ENCODE measurements at regions not wholly inside any gene's neighbourhood (a gene's known extent, or its start where the extent isn't known, plus 50 kb on each side); places are given as distances from the start of the nearest gene placed in this dataset.
"Not testable (repeated sequence)": the region's sequence is repeated elsewhere in the genome, so short reads cannot be mapped to it uniquely, and the experiment has no call there.

DNA sequence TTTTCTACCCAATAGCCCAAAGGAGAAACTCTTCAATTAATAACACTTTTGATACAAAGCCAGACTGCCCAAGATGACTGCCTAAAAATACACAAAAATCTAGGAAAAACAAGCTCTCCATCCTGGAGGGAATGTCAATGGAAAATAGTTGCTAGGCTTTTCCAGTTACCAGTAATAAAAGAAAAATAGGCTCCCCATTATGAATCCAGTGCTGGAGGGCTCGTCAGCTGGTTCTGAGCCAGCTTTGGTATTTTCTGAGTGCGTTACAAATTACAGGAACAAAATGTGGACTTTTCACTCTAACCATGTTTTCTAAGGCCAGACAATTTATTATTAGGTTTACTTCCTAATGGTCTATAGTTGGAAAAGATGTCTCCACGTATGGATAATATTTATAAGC is 414.5 kb downstream of the ACTL7B start:
- no peak for ATAC-seq

DNA sequence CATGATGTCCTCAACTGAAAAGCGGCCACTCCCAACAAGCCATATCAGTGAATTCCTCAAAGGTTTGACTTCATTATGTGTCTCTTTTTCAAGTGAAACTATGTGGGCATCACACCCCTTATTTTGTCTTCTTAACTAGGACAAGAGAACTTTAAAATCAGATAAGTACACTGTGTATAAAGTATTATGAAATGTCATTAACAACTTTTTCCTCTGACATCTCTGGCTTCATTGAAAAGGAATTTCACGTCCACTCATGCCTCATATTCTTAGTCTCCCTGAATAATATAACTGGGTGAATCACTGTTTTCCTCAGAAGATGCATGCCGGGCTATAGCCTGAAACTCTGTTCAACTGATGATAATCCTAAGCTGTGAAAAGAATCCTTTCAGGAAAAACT is 415.8 kb downstream of the ACTL7B start:
- no peak for ATAC-seq

DNA sequence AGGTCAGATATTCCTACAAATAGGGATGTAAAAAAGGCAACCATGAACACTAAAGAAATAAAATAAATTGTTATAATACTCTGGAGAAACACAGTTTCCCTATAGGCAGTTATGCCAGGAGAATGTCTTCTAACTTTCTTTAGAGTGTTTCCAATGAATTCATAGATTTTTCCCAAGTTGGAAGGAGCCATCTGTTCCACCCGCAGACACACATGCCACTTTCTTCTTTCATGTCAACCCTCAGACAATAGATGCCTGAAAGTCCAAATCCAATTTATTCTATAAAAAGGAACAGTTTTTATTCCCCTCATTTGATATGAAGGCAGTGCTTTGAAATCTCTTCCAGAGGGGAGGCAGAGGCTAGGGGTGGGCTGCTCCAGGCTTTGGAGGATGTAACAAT is 418.1 kb downstream of the ACTL7B start:
- no peak for ATAC-seq

DNA sequence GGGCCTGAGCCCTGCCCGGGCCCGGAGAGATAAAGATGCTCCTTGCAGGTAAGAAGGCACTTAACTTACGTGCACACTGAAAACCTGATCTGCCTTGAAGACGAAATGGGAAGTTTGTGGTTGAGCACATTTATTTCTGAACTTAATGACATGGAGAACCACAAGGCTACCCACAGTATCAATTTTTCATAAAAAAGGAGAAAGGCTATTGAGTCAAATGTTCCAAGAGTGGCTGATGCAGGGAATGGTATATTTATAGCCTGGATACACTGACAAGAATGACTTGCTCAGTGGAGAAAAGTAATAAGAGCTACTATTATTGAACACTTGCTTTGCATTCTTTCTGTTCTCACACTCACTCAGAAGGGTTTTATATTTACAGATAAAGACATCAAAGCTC is 419.3 kb downstream of the ACTL7B start:
- no peak for ATAC-seq

DNA sequence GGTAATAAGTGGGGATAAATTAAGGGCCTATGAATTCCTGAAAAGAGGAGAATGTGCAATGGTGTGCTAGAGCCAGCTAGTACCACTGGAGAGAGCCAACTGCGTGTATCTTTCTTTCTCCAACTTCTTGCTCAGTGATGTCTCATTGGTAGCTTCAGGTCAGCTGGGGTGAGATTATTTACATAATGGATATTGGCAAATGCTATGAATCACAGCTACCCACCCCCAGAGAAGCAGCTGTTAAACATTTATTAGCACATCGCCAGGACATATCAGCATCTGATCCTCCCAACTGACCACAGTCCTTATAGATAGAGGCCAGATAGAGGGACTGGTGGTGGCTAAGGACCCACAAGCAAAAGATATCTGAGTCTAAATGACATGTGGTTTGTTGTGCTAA is 421.3 kb downstream of the ACTL7B start:
- no peak for ATAC-seq

DNA sequence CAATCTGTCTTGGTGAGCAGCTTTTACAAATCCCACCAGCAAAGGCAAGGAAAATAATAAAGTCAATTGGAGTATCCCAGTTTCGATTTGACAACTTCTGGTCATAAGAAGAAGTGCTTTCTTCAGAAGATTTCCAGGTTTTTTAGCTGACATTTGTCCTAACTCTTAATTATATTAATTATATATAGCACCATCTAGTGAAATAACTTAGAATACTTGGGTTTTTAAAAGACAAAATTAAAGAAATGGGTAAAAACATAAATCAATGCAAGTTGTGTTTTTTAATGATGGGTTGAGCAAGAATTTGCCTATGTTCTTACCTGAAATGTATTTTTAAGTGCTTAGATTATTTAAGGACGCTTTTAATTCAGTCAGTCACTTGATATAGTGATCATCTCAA is 421.8 kb downstream of the ACTL7B start:
- no peak for ATAC-seq

DNA sequence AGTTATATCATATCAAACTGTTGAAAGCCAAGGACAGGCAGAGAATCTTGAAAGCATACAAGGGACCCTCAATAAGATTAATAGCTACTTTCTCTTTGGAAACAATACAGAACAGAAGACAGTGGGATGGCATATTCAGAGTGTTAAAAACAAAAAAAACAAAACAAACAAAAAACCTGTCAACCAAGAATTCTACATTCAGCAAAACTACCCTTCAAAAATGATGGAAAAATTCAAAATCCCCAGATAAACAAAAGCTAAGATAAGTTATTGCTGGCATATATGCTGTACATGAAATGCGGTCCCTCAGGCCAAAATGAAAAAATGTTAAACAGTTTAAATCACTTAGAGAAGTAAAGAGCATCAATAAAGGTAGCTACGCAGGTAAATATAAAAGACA is 425.1 kb downstream of the ACTL7B start:
- no peak for ATAC-seq

DNA sequence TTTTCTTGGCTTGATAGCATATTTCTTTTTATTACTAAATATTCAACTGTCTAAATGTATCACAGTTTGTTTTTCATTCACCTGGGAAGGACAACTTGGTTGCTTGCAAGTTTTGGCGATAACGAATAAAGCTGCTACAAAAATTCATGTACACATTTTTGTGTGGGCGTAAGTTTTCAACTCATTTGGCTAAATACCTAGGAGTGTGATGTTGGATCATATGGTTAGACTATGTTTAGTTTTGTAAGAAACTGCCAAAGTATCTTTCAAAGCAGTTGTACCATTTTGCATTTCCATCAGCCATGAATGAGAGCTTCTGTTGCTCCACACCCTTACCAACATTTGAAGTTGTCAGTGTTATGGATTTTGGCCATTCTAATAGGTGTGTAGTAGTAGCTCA is 428.0 kb downstream of the ACTL7B start:
- no peak for ATAC-seq

DNA sequence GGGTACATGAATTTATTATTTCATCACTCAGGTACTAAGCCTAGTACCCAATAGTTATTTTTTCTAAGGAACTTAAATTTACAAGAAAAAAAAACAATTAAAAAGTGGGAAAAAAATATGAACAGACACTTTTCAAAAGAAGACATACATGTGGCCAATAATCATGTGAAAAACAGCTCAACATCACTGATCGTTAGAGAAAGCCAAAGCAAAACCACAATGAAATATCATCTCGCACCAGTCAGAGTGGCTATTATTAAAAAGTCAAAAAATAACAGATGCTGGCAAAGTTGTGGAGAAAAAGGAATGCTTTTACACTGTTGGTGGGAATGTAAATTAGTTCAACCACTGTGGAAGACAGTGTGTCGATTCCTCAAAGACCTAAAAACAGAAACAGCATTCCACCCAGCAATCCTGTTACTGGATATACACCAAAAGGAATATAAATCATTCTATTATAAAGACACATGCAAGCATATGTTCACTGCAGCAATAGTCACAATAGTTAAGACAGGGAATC is 429.3 kb downstream of the ACTL7B start:
- not testable (repeated sequence) for ATAC-seq

DNA sequence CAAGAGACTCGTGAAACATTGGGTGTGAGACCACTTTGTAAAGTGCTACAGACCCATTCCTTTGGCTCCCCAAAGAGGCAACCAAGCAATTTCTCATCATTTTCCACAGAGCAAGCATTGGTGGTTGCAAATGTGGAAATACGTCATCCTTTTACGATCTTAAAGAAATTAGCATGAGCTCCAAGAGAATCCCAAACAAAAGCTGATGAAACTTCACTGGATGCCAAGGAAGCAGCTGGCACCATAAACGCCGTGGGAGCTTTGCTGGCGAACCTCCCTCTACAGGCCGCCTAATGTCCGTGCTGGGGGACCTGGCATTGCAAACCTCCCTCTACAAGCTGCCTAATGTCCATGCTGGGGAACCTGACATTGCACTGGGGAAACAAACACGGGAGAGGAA is 432.4 kb downstream of the ACTL7B start:
- no peak for ATAC-seq

DNA sequence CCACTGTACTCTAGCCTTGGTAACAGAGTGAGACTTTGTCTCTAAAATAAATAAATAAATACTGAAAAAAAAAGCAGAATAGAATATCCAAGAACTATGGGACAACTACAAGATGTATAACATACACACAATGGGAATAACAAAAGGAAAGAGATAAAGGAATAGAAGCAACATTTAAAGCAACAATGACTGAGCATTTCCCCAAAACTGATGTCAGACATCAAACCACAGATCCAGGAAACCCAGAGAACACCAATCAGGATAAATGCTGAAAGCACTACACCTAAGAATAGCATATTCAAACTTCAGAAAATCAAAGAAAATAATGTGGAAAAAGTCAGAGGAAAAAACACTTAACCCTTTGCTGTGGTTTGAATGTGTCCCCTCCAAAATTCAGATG is 436.4 kb downstream of the ACTL7B start:
- no peak for ATAC-seq

DNA sequence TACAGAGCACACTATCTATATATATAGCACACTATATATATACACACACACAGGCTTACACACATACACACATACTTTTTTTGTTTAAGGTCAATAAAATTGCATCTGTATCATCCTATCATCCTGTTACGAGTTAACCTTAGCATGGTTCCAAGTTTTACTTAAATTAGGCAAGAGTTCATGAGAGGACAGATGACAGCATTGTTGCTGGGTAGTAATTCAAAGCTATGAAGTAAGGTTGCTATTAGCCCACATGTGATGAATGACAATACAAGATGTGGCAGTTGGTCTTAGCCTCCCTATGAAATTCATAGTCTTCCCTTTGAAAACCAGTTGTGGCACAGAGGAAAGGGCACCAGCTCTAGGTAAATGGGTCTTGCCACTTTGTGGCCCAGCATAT is 438.1 kb downstream of the ACTL7B start:
- no peak for ATAC-seq

DNA sequence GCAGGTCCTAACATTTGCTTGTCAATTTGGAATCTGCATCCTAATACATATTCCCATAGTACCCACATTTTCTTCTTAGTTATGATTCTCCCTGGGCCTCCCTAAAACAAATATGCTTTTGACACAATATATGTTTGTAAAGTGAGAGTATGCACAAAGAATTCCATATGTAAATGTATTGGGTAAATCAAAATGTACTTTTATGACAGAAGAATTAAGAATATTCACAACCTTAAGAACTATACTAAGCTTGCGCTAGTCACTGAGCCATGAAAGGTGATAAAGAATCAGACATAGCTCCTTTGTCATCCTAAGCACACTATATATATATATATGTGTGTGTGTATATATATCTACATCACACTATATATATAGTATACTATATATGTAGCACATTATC is 438.5 kb downstream of the ACTL7B start:
- ATAC-seq, result no peak

DNA sequence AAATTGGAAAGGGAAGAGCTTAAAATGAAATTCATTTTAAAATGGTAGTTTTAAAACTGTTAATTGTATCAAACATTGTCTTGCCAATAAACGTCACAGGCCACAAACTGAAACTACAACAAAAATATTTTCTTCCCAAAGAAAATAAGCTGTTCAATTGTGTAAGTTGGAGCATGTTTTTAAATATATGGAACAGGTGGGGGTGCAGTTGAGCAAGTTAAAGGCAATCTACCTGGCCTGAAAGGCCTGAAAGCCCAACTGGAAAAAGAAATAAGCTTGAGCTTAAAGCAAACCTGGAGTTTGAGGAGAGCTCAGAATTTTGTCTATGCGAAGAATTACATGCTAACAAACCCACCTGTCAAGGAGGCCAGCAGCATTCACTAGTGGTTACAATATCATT is 439.5 kb downstream of the ACTL7B start:
- no peak for ATAC-seq

DNA sequence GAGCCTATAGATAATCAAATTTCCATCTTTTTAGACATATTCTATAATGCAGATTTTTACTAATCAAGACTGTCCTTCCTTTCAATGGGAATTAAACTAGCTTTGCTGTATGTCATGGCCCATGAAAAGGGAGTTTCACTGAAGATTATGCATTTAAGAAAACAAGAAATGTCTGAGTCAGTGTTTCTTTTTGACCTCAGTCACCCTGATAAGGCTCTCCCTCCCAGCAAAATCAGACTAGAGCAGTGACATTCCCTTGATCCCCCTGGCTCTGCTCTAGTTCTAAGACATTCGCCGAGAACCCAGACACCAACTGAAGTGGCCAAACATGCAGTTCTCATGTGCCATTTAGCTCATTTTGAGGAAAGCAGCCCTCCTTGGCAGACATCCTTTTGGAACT is 442.0 kb downstream of the ACTL7B start:
- ATAC-seq, result no peak

DNA sequence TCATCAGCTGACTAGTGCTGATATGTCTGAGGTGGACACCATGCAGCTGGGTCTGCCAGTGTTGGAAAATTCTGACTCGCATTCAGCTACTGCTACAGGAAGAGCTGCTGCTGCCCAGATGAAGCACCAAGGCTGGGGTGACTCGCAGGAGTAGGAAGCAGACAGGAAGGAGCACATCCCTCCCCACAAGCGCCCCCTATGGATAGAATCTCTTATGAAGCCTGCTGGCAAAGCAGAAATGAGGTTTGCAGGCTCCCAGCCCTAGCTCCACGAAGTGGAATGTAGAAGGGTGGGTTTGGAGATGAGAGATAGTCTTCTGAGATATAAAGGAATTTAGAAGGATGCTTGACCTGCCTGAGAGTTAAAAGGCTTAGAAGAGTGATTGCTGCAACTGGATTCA is 443.0 kb downstream of the ACTL7B start:
- ATAC-seq, result no peak

DNA sequence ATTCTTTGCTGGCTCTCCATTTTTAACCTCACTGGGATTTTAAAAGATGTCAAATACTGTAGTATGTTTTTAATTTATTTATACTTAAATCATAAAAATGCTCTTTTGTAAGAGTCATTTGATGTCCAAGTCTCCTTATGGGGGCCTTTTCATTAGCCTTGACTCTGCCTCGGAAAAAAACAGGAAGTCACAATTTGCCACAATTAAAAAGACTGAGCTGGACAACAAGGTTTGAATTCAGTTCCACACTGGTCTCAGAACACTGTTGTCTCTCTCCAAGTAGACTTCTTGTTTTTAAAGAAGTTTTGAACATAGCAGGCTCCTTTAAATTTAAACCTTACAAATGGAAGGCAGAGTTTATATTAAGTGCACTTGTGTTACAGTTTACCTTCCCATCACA is 444.2 kb downstream of the ACTL7B start:
- ATAC-seq, result no peak

DNA sequence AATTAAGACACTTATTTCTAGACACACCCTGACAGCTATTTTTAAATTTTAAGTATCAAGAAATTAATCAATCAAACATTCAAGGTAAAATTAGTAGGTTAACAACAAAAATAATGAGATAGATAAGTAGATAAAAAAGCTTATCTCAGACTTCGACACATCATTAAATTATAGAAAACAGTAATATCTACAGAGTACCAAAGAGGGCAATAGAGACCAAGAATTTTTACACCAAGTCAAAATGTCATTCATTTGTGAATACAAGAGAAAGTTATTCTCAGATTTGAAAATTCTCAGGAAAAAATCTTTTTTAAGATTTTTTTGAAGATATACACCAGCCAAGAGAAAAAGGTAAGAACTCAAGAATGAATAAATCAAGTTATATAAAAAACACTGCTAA is 445.6 kb downstream of the ACTL7B start:
- ATAC-seq, result no peak

DNA sequence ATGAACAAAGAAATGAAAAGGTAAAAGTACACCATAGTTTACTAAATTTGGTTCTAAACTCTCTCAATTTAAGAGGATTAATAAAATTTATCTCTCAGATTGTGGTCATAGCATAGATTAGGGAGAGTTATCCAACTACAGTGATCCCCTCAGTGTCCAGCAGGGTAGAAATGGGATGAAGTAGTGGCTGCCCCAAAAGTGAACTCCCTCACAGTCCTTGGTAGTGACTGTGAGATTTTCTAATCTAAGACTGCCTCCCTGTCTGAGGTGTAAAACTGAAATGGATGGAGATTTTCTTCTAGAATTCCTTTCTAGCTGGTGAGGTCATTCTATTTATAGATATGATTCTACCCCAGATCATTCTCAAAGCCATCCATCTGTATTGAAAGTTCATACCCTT is 455.5 kb downstream of the ACTL7B start:
- ATAC-seq, result no peak

DNA sequence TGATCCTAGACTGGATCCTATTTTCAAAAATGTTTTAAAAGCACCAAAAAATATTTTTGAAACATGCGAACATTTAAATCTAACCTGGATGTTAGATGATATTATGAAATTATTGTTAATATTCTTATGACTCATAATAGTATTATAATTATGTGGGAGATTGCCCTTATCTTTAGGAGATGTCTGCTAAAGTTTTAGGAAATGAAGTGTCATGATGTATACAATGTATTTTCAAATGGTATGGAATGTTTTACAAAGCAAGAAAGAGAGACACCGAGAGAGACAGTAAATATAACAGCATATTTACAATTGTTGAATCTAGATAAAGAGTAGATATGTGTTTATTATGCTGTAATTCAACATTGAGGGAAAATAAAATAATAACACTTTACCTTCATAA is 455.9 kb downstream of the ACTL7B start:
- no peak for ATAC-seq

DNA sequence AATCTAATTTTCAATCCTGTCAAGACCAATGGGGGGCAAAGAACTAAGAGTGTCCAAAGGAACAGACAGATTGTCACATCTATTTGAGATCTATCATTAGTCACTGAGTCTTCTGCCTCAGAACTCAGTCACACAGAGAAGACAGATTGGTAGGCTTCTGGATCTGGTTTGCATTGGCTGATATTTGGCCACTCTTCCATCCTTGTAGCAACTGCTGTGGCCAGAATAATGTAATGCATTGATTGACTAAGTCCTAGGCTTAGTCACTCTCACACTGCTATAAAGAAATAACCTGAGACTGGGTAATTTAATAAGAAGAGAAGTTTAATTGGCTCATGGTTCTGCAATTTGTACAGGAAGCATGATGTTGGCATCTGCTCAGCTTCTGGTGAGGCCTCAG is 458.5 kb downstream of the ACTL7B start:
- no peak for ATAC-seq

DNA sequence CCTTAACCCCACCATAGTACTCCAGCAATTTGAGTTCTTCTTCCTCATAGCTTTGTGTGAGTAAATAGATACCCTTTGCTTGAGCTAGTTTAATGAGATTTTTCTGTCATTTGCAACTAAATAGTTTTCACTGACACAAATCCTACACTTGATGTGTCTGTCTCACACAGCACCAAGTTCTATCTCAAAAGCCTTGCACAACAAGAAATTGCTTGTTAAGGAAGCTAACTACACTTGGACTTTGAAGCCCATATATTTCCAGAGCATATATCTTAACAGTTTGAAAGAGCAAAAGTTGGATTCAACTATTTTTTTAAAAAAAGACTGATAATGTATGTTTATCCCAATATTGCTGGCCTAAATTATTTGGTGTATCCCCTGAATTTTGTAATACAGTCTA is 459.2 kb downstream of the ACTL7B start:
- no peak for ATAC-seq

DNA sequence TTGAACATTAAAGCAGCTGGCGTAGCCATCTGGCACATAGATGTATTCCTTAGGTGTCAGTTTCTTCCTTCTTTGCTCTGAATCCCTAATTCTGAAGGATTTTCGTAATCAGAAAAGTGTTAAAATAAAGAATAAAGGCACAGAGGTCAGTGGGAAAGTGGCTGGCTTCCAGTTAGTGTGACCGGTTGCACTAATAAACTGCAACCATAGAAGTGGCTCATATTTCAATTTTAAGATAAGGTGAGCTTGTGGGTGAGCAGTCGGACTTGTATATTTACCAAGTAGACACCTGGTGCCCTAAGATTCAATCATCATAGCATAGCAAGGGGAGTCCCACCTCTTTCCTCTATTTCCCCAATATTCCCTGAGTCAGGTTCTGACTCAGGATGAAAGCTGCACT is 459.6 kb downstream of the ACTL7B start:
- ATAC-seq, result no peak

DNA sequence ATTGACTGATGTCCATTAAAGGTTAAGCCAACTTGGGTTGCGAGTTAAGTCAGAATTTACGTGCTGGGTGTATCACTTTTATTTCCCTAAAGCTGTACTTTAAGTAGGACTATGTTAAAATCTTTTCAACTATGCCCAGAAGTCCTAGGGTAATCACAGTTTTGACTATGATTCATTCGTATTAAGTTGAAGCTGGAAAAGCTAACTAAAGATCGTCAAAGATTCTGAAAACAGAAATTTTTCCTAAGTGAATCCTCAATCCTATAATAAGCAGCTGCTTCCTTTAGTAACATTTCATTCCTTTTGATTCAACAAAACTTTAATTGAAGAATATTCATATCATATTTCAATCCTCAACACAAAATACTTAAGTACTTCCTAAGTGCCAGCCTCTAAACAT is 460.4 kb downstream of the ACTL7B start:
- ATAC-seq, result no peak

DNA sequence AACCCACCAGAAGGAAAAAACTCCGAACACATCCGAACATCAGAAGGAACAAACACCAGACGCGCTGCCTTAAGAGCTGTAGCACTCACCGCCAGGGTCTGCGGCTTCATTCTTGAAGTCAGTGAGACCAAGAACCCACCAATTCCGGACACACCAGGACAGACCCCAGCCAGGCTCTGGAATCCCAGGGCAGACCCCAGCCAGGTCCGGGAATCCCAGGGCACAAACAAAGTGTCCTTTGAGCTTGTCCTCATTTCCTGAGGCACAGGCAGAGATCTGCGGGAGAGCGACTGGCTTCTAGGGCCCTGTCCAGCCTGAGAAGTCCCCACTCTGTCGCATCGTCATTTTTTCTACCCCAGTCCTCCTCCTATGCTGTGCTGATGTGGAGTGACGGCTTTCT is 461.1 kb downstream of the ACTL7B start:
- no peak for ATAC-seq

DNA sequence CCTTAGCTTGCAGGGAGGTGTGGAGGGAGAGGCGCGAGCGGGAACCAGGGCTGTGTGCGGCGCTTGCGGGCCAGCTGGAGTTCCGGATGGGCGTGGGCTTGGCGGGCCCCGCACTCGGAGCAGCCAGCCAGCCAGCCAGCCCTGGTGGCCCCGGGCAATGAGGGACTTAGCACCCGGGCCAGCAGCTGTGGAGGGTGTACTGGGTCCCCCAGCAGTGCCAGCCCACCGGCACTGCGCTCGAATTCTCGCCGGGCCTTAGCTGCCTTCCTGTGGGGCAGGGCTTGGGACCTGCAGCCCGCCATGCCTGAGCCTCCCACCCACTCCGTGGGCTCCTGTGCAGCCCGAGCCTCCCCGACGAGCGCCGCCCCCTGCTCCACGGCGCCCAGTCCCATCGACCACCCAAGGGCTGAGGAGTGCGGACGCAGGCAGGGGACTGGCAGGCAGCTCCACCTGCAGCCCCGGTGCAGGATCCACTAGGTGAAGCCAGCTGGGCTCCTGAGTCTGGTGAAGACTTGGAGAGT is 462.2 kb downstream of the ACTL7B start:
- ATAC-seq, result not testable (repeated sequence)

Data from activated CD4-positive, CD25-positive, alpha-beta regulatory T cell treated with anti-CD3 and anti-CD28 coated beads, Interleukin-2, amount 50 U/mL, for 24 hours (primary cell).